Lower lobe of right lung (tissue), 2 donors: ENCODE measurements at regions not wholly inside any gene's neighbourhood (a gene's known extent, or its start where the extent isn't known, plus 50 kb on each side); places are given as distances from the start of the nearest gene placed in this dataset.

Source experiments
- ATAC-seq, 2 donors: fragments of 200-7000 bp; cut with Tn5 transposase; one replicate each; pipeline ENCODE4 v1.9.1; 2020 to 2022; ENCODE audit warnings: mild to moderate bottlenecking in 2 of 2, moderate library complexity in 2 of 2
- DNase-seq: peaks from one replicate; pipeline ENCODE4 v3.0.0-alpha.2; 2020
- H3K27ac ChIP-seq: fragments of 200-600 bp; one replicate; pipeline ENCODE4 v1.8.0; 2022
- H3K27me3 ChIP-seq: fragments of 200-600 bp; one replicate; pipeline ENCODE4 v1.8.0; 2022; ENCODE audit warnings: low read depth
- H3K36me3 ChIP-seq: fragments of 200-600 bp; one replicate; pipeline ENCODE4 v1.8.0; 2022; ENCODE audit warnings: mild to moderate bottlenecking
- H3K4me1 ChIP-seq: fragments of 200-600 bp; one replicate; pipeline ENCODE4 v1.8.0; 2022
- H3K4me3 ChIP-seq: fragments of 200-600 bp; one replicate; pipeline ENCODE4 v1.8.0; 2022; ENCODE audit warnings: mild to moderate bottlenecking
- H3K9me3 ChIP-seq: fragments of 200-600 bp; one replicate; pipeline ENCODE4 v1.8.0; 2022
- intact Hi-C: fragments of 100-400 bp; cut with DNase I; formaldehyde crosslinking; loops from one replicate; pipeline ENCODE4 v1.11.0; 2022
- TF ChIP-seq, protein P1 (sequence below): fragments of 200-600 bp; IDR thresholded peaks from one replicate; pipeline ENCODE4 v1.8.0; 2022; ENCODE audit warnings: antibody characterized with exemption, mild to moderate bottlenecking
- donor health status: DM: no; HTN: yes; CAD: no; lungs with severe emphysema.

DNA sequence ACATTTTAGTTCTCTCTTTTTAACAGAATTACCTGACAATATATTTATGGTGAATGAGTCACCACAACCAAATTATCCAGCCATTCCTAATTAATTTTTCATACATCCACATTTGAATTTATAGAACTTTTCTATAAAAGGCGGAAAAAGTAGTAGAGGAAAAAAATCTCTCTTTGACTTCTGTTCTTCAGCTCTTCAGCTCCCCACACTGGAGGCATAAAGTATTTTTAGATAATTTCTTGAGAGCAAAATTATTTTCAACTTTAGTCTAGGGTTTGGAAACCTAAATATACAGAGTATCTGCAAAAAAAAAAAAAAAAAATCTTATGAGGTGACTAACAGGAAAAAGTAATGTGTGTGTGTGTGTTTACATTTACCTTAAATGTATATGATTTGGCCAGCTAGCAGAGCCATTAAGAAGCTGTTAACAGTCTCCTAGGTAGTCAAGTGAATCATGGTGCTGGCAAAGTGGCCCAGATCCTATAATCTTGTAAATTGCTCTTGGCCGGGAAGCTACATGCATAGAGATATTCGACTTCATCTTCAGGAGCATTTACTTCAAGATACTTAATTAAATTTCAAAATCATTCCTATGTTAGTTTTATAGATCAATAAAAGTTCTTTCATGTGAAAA is 383.1 kb upstream of the STEAP1 start:
- TF ChIP-seq, protein P1, sequence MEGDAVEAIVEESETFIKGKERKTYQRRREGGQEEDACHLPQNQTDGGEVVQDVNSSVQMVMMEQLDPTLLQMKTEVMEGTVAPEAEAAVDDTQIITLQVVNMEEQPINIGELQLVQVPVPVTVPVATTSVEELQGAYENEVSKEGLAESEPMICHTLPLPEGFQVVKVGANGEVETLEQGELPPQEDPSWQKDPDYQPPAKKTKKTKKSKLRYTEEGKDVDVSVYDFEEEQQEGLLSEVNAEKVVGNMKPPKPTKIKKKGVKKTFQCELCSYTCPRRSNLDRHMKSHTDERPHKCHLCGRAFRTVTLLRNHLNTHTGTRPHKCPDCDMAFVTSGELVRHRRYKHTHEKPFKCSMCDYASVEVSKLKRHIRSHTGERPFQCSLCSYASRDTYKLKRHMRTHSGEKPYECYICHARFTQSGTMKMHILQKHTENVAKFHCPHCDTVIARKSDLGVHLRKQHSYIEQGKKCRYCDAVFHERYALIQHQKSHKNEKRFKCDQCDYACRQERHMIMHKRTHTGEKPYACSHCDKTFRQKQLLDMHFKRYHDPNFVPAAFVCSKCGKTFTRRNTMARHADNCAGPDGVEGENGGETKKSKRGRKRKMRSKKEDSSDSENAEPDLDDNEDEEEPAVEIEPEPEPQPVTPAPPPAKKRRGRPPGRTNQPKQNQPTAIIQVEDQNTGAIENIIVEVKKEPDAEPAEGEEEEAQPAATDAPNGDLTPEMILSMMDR: no peak
- H3K27ac ChIP-seq: no peak overlapping the region
- no peak for ATAC-seq
- H3K36me3 ChIP-seq: no peaks in the 10 kb centered on the region
- no peak overlapping the region for H3K4me3 ChIP-seq
- H3K9me3 ChIP-seq: no peaks in the 10 kb centered on the region
- intact Hi-C loops: no loop called here
- H3K27me3 ChIP-seq: no peaks in the 10 kb centered on the region
- DNase-seq: no peak
- no peaks in the 10 kb centered on the region for H3K4me1 ChIP-seq

DNA sequence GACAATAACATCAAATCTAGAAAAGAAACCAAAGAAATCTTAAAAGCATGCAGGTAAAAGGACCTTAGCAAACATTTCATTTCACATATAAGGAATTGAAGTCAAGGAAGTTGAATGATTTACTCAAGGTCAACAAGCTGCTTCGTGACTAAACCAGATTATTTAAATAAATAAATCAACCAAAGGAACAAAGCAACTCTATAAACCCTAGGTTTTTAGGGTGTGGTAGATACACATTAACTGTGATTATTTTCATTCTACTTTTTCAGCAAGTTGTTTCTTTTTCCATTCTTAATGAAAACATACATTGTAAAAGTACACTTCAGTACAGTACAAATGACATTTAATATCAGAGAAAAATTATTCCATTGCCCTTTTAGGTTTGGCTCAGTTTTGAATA is 382.0 kb upstream of the STEAP1 start:
- no peak for ATAC-seq
- no peaks in the 10 kb centered on the region for H3K9me3 ChIP-seq
- H3K27ac ChIP-seq: no peak overlapping the region
- H3K4me3 ChIP-seq: no peak overlapping the region
- no peaks in the 10 kb centered on the region for H3K36me3 ChIP-seq
- no peaks in the 10 kb centered on the region for H3K27me3 ChIP-seq
- DNase-seq: no peak
- TF ChIP-seq, protein P1: no peak
- no peaks in the 10 kb centered on the region for H3K4me1 ChIP-seq
- intact Hi-C loops: no loop called here

DNA sequence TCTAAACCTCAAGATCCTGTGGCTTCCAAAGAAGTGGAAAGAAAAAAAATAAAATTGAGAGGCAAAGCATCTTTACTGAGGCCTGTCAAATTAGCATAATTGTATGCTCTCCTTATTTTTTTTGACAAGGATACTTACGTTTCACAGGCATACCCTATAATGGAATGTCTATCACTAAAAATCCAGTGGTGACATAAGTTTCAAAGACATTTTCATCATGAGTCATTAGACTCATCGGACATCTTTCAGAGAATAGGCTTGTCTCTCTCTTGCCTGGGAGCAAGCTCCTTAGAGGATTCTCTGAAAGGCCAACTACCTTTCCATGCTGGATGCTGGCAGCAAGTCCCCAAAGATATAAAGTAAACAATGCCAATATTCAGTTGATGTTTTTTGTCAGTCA is 380.7 kb upstream of the STEAP1 start:
- no peak for DNase-seq
- no peak for ATAC-seq
- intact Hi-C loops: no loop called here
- no peak overlapping the region for H3K27ac ChIP-seq
- no peaks in the 10 kb centered on the region for H3K36me3 ChIP-seq
- H3K27me3 ChIP-seq: no peaks in the 10 kb centered on the region
- no peaks in the 10 kb centered on the region for H3K4me1 ChIP-seq
- H3K4me3 ChIP-seq: no peak overlapping the region
- no peaks in the 10 kb centered on the region for H3K9me3 ChIP-seq
- TF ChIP-seq, protein P1: no peak

DNA sequence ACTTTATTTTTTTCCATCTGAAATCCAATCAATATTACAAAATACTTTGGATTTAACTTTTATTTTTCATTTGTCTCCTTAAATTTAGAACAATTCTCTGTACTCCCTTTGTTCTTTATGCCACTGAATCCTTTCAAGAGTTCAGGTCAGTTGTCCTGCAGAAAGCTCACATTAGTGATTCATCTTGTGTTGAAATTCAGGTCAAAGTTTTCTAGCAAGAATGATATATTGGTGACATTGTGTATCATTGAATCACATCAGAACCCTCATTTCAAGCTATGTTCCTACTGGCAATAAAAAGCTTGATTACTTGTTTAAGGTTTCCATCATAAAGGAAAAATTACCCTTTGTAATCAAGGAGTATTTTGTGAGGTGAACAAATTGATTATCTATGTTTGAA is 378.8 kb upstream of the STEAP1 start:
- H3K9me3 ChIP-seq: no peaks in the 10 kb centered on the region
- DNase-seq (no peak), ATAC-seq (no peak)
- H3K27me3 ChIP-seq: no peaks in the 10 kb centered on the region
- no peaks in the 10 kb centered on the region for H3K4me1 ChIP-seq
- intact Hi-C loops: no loop called here
- TF ChIP-seq, protein P1: no peak
- H3K27ac ChIP-seq: no peak overlapping the region
- no peaks in the 10 kb centered on the region for H3K36me3 ChIP-seq
- no peak overlapping the region for H3K4me3 ChIP-seq

DNA sequence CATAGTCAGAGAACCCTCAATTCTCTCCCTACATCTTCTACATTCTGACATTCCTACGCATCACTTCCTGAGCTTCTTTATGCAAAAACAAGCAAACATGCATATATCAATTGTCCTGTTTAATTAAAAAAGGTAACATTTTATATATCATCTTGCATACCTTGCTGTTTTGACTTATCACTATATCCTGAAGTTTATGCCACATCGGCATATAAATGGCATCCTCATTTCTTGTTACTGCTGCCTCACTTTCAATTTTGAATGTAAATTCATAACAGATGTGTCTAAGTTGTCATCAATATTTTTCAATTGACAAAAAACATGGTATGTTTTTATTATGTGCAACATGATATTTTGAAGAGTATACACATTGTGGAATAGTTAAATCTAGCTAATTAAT is 377.3 kb upstream of the STEAP1 start:
- H3K4me3 ChIP-seq: no peak overlapping the region
- TF ChIP-seq, protein P1: no peak
- ATAC-seq (no peak), DNase-seq (no peak)
- H3K36me3 ChIP-seq: no peaks in the 10 kb centered on the region
- no peak overlapping the region for H3K27ac ChIP-seq
- no peaks in the 10 kb centered on the region for H3K9me3 ChIP-seq
- no peaks in the 10 kb centered on the region for H3K4me1 ChIP-seq
- intact Hi-C loops: no loop called here
- H3K27me3 ChIP-seq: no peaks in the 10 kb centered on the region
